ENCODE measurements at regions not wholly inside any gene's neighbourhood (a gene's known extent, or its start where the extent isn't known, plus 50 kb on each side); places are given as distances from the start of the nearest gene placed in this dataset.

DNA sequence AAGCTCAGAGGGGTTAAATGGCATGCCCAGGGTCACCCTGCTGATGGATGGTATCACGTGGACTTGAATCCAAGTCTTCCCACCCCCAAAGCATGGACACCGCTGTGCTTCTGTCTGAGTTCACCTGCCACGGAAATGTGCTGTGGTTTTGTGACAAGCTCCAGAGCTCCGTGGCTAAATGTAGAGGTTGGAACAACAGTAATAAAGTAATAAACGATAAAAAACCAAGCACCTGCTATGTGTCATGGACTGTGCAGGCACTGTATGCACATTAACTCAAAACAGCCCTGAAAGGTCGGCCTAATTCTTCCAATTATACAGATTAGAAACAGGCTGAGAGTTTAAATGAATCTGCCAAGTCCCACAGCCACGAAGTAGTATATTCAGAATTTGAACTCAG is 182.1 kb upstream of the NAV2 start:
- no peaks in the 10 kb centered on the region for H3K9me3 ChIP-seq (replicated peaks; ENCODE audit: control insufficient read depth, insufficient read depth, low read length)
- no peaks in the 10 kb centered on the region for H3K9me1 ChIP-seq (replicated peaks; ENCODE audit: control insufficient read depth, extremely low read depth, insufficient read depth, low read length)
- H3K4me2 ChIP-seq (ENCODE audit: insufficient read depth, low read length), result no peak overlapping the region
- no peak overlapping the region for H3K9ac ChIP-seq (replicated peaks; ENCODE audit: extremely low read depth, insufficient read depth, low read length)
- H2AFZ ChIP-seq (ENCODE audit: low read depth, low read length), result no peak overlapping the region
- H3K27me3 ChIP-seq (ENCODE audit: control insufficient read depth in 2 of 2, insufficient read depth in 2 of 2, low read length in 2 of 2), result peaks cover 0 to 8% of the 10 kb centered on the region in 2 experiments
- intact Hi-C loops (cut with micrococcal nuclease) (no loop called here), dilution Hi-C loops (cut with MboI; ENCODE audit: extremely low pct_ligation_motif_present, low sequenced_read_pairs) (no loop called here)
- H4K20me1 ChIP-seq (replicated peaks; ENCODE audit: control insufficient read depth, extremely low read depth, insufficient read depth, low read length), result no peaks in the 10 kb centered on the region
- ChIA-PET CTCF (interaction anchor here (0.6 to 1.0 kb wide), 2 partner anchors 10 to 204 kb away, joined by 3 to 4 read pairs; no protein-coding TSS in a partner anchor), POLR2A (no interaction called here)
- no peaks in the 10 kb centered on the region for H3K36me3 ChIP-seq (ENCODE audit: control insufficient read depth in 2 of 2, extremely low read depth in 1 of 2, insufficient read depth in 2 of 2, low read length in 2 of 2)
- BruUV-seq (replicated peaks), result no TSS peak
- no peaks in the 10 kb centered on the region for H3K4me1 ChIP-seq (ENCODE audit: control insufficient read depth, extremely low read depth, insufficient read depth, low read length)
- TF ChIP-seq MYC (IDR thresholded peaks at IDR 0.05; ENCODE audit: low read depth, low read length), result no peak
- TF ChIP-seq, protein P1, sequence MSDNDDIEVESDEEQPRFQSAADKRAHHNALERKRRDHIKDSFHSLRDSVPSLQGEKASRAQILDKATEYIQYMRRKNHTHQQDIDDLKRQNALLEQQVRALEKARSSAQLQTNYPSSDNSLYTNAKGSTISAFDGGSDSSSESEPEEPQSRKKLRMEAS (IDR thresholded peaks at IDR 0.05; ENCODE audit: insufficient read depth, insufficient read length), result no peak
- no peak for TF ChIP-seq POLR2A (IDR thresholded peaks at IDR 0.05; ENCODE audit: low read depth, low read length)
- no peak for TF ChIP-seq JUN (IDR thresholded peaks at IDR 0.05; ENCODE audit: borderline replicate concordance, insufficient read depth, insufficient read length, low read depth)
- TF ChIP-seq, protein P2, sequence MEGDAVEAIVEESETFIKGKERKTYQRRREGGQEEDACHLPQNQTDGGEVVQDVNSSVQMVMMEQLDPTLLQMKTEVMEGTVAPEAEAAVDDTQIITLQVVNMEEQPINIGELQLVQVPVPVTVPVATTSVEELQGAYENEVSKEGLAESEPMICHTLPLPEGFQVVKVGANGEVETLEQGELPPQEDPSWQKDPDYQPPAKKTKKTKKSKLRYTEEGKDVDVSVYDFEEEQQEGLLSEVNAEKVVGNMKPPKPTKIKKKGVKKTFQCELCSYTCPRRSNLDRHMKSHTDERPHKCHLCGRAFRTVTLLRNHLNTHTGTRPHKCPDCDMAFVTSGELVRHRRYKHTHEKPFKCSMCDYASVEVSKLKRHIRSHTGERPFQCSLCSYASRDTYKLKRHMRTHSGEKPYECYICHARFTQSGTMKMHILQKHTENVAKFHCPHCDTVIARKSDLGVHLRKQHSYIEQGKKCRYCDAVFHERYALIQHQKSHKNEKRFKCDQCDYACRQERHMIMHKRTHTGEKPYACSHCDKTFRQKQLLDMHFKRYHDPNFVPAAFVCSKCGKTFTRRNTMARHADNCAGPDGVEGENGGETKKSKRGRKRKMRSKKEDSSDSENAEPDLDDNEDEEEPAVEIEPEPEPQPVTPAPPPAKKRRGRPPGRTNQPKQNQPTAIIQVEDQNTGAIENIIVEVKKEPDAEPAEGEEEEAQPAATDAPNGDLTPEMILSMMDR (IDR thresholded peaks at IDR 0.05; ENCODE audit: extremely low read depth in 1 of 2, insufficient read depth in 1 of 2, low read depth in 1 of 2, low read length in 2 of 2), result no peak
- no peak for TF ChIP-seq EZH2 (IDR thresholded peaks at IDR 0.05; ENCODE audit: borderline replicate concordance, low read depth, low read length, severe bottlenecking)
- no peak for TF ChIP-seq POLR2AphosphoS5 (IDR thresholded peaks at IDR 0.05; ENCODE audit: insufficient read depth, low read depth, low read length)
- no peak for TF ChIP-seq FOS (IDR thresholded peaks at IDR 0.05; ENCODE audit: borderline replicate concordance, insufficient read depth, low read length)
- no peak for TF ChIP-seq GATA2 (IDR thresholded peaks at IDR 0.05; ENCODE audit: insufficient read depth, insufficient read length, low read depth, low read length)
- FAIRE-seq (no peak), DNase-seq (ENCODE audit: low read depth, low spot score) (no peak)
- H3K79me2 ChIP-seq (ENCODE audit: control insufficient read depth, insufficient read depth, low read length), result no peaks in the 10 kb centered on the region
- no peak overlapping the region for H3K27ac ChIP-seq (ENCODE audit: insufficient read depth, low read depth, low read length)
- H3K4me3 ChIP-seq (replicated peaks in 1 of 3; ENCODE audit: insufficient read depth in 1 of 3, low read depth in 1 of 3, low read length in 3 of 3), result no peak overlapping the region

Measured in endothelial cell of umbilical vein (primary cell).